ENCODE measurements at regions not wholly inside any gene's neighbourhood (a gene's known extent, or its start where the extent isn't known, plus 50 kb on each side); places are given as distances from the start of the nearest gene placed in this dataset.

DNA sequence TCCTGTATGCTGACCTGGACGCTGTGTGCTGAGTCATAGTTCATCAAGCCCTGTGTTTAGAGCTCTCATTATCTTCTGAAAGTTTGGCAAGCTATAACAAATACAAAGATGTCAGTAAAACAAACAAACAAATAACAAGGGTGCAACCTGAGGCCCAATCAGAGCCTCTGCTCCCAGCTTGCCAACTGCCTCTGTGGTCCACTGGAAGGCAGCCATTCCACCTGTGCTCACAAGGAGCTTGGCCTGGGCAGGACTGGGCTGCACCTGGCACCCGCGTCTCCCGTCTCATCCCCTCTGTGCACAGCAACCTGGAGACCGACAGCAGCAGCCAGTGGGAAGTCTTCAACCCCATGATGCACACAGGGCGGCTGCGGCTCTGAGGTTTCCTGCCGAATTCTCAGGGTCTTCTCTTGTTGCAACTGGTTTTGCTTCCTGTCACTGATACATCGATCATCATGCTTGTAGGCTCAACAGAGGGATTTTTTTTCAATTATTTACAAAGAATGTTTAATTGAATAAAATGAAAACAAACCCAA is 97.8 kb downstream of the TMEM18 start:
- Histone ChIP-seq H4K20me1 (ENCODE audit: low read length) (no peaks in the 10 kb centered on the region), H3K27ac (ENCODE audit: low read length) (peak overlapping the region; percentile 43), H3K4me1 (ENCODE audit: insufficient read depth, low read length) (peaks cover 8% of the 10 kb centered on the region), H3K79me2 (ENCODE audit: low read length) (no peaks in the 10 kb centered on the region), H3F3A (ENCODE audit: low read length, unreplicated experiment) (no peaks in the 10 kb centered on the region), H3K9me3 (ENCODE audit: low read length) (no peaks in the 10 kb centered on the region), H3K9ac (ENCODE audit: low read length) (peak overlapping the region; percentile 21; the same call in 1 of the 2 replicates), H2AFZ (ENCODE audit: low read length) (peak overlapping the region; percentile 72), H3K4me3 (ENCODE audit: low read length) (peak overlapping the region; percentile 46), H3K4me2 (ENCODE audit: low read length) (peak overlapping the region; percentile 78), H3K27me3 (ENCODE audit: low read length) (no peaks in the 10 kb centered on the region), H3K9me2 (replicated peaks; ENCODE audit: low read length) (no peaks in the 10 kb centered on the region), H3K36me3 (ENCODE audit: low read depth, low read length) (no peaks in the 10 kb centered on the region)
- ATAC-seq = peak; percentile 83
- peak; percentile 49 for DNase-seq
- ChIA-PET POLR2A (ENCODE audit: unreplicated experiment) (no interaction called here), CTCF (no interaction called here)
- BruUV-seq (replicated peaks) = no TSS peak
- TF ChIP-seq, protein P1, sequence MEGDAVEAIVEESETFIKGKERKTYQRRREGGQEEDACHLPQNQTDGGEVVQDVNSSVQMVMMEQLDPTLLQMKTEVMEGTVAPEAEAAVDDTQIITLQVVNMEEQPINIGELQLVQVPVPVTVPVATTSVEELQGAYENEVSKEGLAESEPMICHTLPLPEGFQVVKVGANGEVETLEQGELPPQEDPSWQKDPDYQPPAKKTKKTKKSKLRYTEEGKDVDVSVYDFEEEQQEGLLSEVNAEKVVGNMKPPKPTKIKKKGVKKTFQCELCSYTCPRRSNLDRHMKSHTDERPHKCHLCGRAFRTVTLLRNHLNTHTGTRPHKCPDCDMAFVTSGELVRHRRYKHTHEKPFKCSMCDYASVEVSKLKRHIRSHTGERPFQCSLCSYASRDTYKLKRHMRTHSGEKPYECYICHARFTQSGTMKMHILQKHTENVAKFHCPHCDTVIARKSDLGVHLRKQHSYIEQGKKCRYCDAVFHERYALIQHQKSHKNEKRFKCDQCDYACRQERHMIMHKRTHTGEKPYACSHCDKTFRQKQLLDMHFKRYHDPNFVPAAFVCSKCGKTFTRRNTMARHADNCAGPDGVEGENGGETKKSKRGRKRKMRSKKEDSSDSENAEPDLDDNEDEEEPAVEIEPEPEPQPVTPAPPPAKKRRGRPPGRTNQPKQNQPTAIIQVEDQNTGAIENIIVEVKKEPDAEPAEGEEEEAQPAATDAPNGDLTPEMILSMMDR (conservative IDR thresholded peaks at IDR 0.05; ENCODE audit: low read depth, low read length) = no peak
- TF ChIP-seq EZH2phosphoT487 (IDR thresholded peaks at IDR 0.05; ENCODE audit: borderline replicate concordance, low read length) = no peak
- no peak for TF ChIP-seq EZH2 (IDR thresholded peaks at IDR 0.05; ENCODE audit: low read length, unreplicated experiment)
- intact Hi-C loops (cut with micrococcal nuclease) = no loop called here

- ChIA-PET POLR2A (ENCODE audit: unreplicated experiment) (no interaction called here), CTCF (no interaction called here)
These were observed 100.9 kb downstream of the TMEM18 start for GRCh38 chr2:576292-576691.

GRCh38 chr2:575727-576236 is 101.4 kb downstream of the TMEM18 start:
- Histone ChIP-seq H3K4me3 (ENCODE audit: low read length) (no peak overlapping the region), H3K79me2 (ENCODE audit: low read length) (no peaks in the 10 kb centered on the region), H3K9me3 (ENCODE audit: low read length) (no peaks in the 10 kb centered on the region), H3K9me2 (replicated peaks; ENCODE audit: low read length) (no peaks in the 10 kb centered on the region), H3K4me1 (ENCODE audit: insufficient read depth, low read length) (peaks cover 8% of the 10 kb centered on the region), H3K27ac (ENCODE audit: low read length) (no peak overlapping the region), H3K36me3 (ENCODE audit: low read depth, low read length) (no peaks in the 10 kb centered on the region), H3F3A (ENCODE audit: low read length, unreplicated experiment) (no peaks in the 10 kb centered on the region), H3K27me3 (ENCODE audit: low read length) (no peaks in the 10 kb centered on the region), H2AFZ (ENCODE audit: low read length) (no peak overlapping the region), H4K20me1 (ENCODE audit: low read length) (no peaks in the 10 kb centered on the region), H3K9ac (ENCODE audit: low read length) (no peak overlapping the region), H3K4me2 (ENCODE audit: low read length) (no peak overlapping the region)
- ChIA-PET CTCF (no interaction called here), POLR2A (ENCODE audit: unreplicated experiment) (no interaction called here)
- no peak for DNase-seq
- intact Hi-C loops (cut with micrococcal nuclease) = no loop called here
- TF ChIP-seq, protein P1 (conservative IDR thresholded peaks at IDR 0.05; ENCODE audit: low read depth, low read length) = no peak
- TF ChIP-seq EZH2 (IDR thresholded peaks at IDR 0.05; ENCODE audit: low read length, unreplicated experiment) = no peak
- no peak for ATAC-seq
- BruUV-seq (replicated peaks) = no TSS peak

More at GRCh38 chr2:576292-576691, 100.9 kb downstream of the TMEM18 start:
- Histone ChIP-seq H3K9me3 (ENCODE audit: low read length) (no peaks in the 10 kb centered on the region), H3K27ac (ENCODE audit: low read length) (no peak overlapping the region), H3K36me3 (ENCODE audit: low read depth, low read length) (no peaks in the 10 kb centered on the region), H3F3A (ENCODE audit: low read length, unreplicated experiment) (no peaks in the 10 kb centered on the region), H2AFZ (ENCODE audit: low read length) (no peak overlapping the region), H3K9ac (ENCODE audit: low read length) (no peak overlapping the region), H3K79me2 (ENCODE audit: low read length) (no peaks in the 10 kb centered on the region), H3K4me3 (ENCODE audit: low read length) (no peak overlapping the region), H3K9me2 (replicated peaks; ENCODE audit: low read length) (no peaks in the 10 kb centered on the region), H3K4me1 (ENCODE audit: insufficient read depth, low read length) (peaks cover 8% of the 10 kb centered on the region), H3K27me3 (ENCODE audit: low read length) (no peaks in the 10 kb centered on the region), H3K4me2 (ENCODE audit: low read length) (no peak overlapping the region), H4K20me1 (ENCODE audit: low read length) (no peaks in the 10 kb centered on the region)
- DNase-seq (no peak), ATAC-seq (no peak)
- intact Hi-C loops (cut with micrococcal nuclease) = no loop called here
- TF ChIP-seq EZH2 (IDR thresholded peaks at IDR 0.05; ENCODE audit: low read length, unreplicated experiment) = no peak
- TF ChIP-seq, protein P1 (conservative IDR thresholded peaks at IDR 0.05; ENCODE audit: low read depth, low read length) = no peak
- TF ChIP-seq EZH2phosphoT487 (IDR thresholded peaks at IDR 0.05; ENCODE audit: borderline replicate concordance, low read length) = no peak
- BruUV-seq (replicated peaks) = no TSS peak

Data from PC-3 (cell line).